Activated B cell treated with CpG ODN at 0.5 μM for 24 hours (primary cell): ENCODE measurements at regions not wholly inside any gene's neighbourhood (a gene's known extent, or its start where the extent isn't known, plus 50 kb on each side); places are given as distances from the start of the nearest gene placed in this dataset.

Experiments
- ATAC-seq: fragments of 200-7000 bp; cut with Tn5 transposase; one replicate; pipeline ENCODE4 v1.10.0; 2021; ENCODE audit warnings: low read depth, mild to moderate bottlenecking, moderate library complexity
- CTCF ChIA-PET: fragments of 350-600 bp; sonication (Branson Sonifier 250); formaldehyde crosslinking; loops from one replicate; lab custom pipeline; 2021; ENCODE audit warnings: antibody characterized with exemption; lab: Charles Lee
- POLR2A ChIA-PET: fragments of 350-600 bp; sonication (Branson Sonifier 250); formaldehyde crosslinking; loops from one replicate; lab custom pipeline; 2021; ENCODE audit warnings: antibody characterized with exemption; lab: Charles Lee
- DNase-seq: peaks from one replicate; pipeline ENCODE4 v3.0.0; 2022
- H3K27ac Mint-ChIP-seq: one replicate; pipeline ENCODE4 v1.8.0; 2020; ENCODE audit warnings: mixed read lengths
- H3K27me3 Mint-ChIP-seq: one replicate; pipeline ENCODE4 v1.8.0; 2021; ENCODE audit warnings: mixed read lengths
- H3K36me3 Mint-ChIP-seq: one replicate; pipeline ENCODE4 v1.8.0; 2021; ENCODE audit warnings: low read depth, mixed read lengths
- H3K4me1 Mint-ChIP-seq: one replicate; pipeline ENCODE4 v1.8.0; 2021; ENCODE audit warnings: mixed read lengths
- H3K4me3 Mint-ChIP-seq: one replicate; pipeline ENCODE4 v1.8.0; 2020; ENCODE audit warnings: mild to moderate bottlenecking, mixed read lengths
- H3K9me3 Mint-ChIP-seq: one replicate; pipeline ENCODE4 v1.8.0; 2020; ENCODE audit warnings: mixed read lengths
- CTCF ChIP-seq: fragments of 200-600 bp; IDR thresholded peaks from one replicate; pipeline ENCODE4 v1.8.0; 2022; ENCODE audit warnings: antibody characterized with exemption, mild to moderate bottlenecking
- intact Hi-C: fragments of 100-400 bp; cut with micrococcal nuclease; formaldehyde crosslinking; loops from one replicate; pipeline ENCODE4 v1.15.1; 2024

GRCh38 chr7:19851504-19851903 is 78.1 kb upstream of the TMEM196 start:
- CTCF ChIA-PET: interaction anchor here (0.8 kb wide), 1 partner anchor 25 kb away, joined by 4 read pairs; no protein-coding TSS in a partner anchor
- POLR2A ChIA-PET: no interaction called here
- ATAC-seq: no peak
- Mint-ChIP-seq H3K27ac (no peak overlapping the region), H3K4me1 (no peaks in the 10 kb centered on the region), H3K36me3 (no peaks in the 10 kb centered on the region), H3K9me3 (no peaks in the 10 kb centered on the region), H3K4me3 (no peak overlapping the region), H3K27me3 (peaks cover 3% of the 10 kb centered on the region)
- TF ChIP-seq CTCF: no peak
- no peak for DNase-seq
- intact Hi-C loops: no loop called here

GRCh38 chr7:19834566-19834965 is 61.1 kb upstream of the TMEM196 start:
- Mint-ChIP-seq H3K36me3 (no peaks in the 10 kb centered on the region), H3K4me3 (no peak overlapping the region), H3K27me3 (no peaks in the 10 kb centered on the region), H3K9me3 (no peaks in the 10 kb centered on the region), H3K27ac (no peak overlapping the region), H3K4me1 (no peaks in the 10 kb centered on the region)
- ChIA-PET CTCF (no interaction called here), POLR2A (no interaction called here)
- TF ChIP-seq CTCF: no peak
- DNase-seq (no peak), ATAC-seq (no peak)
- intact Hi-C loops: no loop called here

GRCh38 chr7:19830604-19831003 is 57.2 kb upstream of the TMEM196 start:
- no peak overlapping the region for H3K4me3 Mint-ChIP-seq
- intact Hi-C loops: no loop called here
- H3K36me3 Mint-ChIP-seq: no peaks in the 10 kb centered on the region
- H3K4me1 Mint-ChIP-seq: no peaks in the 10 kb centered on the region
- no peak overlapping the region for H3K27ac Mint-ChIP-seq
- ATAC-seq: no peak
- no peak for DNase-seq
- TF ChIP-seq CTCF: no peak
- CTCF ChIA-PET: no interaction called here
- no peaks in the 10 kb centered on the region for H3K27me3 Mint-ChIP-seq
- no peaks in the 10 kb centered on the region for H3K9me3 Mint-ChIP-seq
- POLR2A ChIA-PET: no interaction called here
